ENCODE measurements at regions not wholly inside any gene's neighbourhood (a gene's known extent, or its start where the extent isn't known, plus 50 kb on each side); places are given as distances from the start of the nearest gene placed in this dataset.
"Not testable (repeated sequence)": the region's sequence is repeated elsewhere in the genome, so short reads cannot be mapped to it uniquely, and the experiment has no call there.

DNA sequence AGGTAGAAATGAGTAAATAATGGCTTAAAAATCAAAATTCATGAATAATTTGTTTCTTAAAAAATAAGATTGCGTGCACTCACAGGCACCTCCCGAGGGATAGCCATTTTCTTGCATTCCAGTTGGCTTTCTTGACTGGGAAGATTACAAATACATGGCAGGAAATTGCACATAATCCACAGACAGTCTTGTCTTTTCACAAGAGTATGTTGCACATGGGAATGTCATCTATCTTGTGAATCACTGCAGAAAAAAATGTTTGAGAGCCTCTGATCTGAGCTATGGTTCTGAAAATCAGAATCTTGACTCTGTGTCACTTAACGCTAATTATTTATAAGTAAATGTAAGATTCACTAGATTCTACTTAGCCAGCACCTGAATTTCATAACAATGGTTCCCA is 74.1 kb upstream of the PRKG1 start:
- DNase-seq, result no peak

DNA sequence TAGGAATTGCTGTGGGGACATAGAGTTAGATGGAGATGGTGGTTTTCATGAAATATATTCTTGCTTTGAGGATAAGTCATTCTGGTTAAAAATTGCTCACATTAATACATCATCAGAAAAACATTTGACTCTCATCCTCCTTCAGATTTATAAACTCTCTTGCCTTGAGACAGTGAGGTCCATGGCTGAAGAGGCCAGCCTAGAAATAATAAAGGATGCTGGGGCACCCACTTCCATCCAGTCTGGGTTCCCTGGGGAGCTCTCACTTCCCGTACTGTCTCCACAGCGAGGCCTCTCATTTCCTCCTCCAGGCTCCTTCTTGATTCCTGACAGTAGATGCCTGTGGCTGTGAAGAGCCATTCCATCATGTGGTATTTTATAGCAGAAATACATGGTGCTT is 73.3 kb upstream of the PRKG1 start:
- no peak for DNase-seq

DNA sequence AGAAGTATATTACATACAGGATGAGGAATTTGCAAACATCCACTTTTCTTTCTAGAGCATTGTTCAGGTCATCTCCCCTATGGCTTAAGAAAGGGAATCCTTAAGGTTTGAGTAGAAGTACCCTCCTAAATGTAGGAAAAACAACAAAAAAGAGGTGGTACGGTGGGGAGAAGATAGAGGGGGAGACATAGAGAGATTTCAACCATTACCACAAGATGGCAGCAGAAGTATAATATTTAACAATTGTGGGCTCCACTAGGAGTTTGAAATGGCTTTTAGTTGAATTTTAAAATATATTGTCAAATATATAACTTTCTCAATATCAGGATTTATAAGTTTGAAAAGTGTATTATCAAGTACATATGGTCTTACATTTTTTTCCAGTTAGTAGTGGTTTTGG is 72.7 kb upstream of the PRKG1 start:
- peak; percentile 16 for DNase-seq

DNA sequence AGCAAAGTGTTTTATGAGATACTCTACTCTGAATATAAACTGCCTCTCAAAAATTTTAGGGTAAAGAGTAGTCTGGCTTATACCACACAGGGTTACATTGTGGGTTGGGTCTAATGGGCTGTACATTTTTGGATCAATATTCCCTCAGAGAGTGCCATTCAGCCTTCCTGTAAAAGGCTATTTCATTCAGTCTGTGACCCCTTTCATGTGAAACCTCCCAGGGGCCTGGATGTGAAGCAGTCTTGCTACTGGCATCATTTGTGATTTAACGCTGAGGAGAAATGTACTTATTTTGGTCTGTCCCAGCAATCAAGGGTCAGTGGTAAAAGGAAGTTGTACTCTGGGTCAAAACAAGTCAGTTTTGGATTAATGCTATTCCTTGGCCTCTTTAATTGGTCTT is 71.8 kb upstream of the PRKG1 start:
- DNase-seq, result no peak

- DNase-seq, result no peak
These were observed 69.5 kb upstream of the PRKG1 start for GRCh38 chr10:51004776-51005175.

DNA sequence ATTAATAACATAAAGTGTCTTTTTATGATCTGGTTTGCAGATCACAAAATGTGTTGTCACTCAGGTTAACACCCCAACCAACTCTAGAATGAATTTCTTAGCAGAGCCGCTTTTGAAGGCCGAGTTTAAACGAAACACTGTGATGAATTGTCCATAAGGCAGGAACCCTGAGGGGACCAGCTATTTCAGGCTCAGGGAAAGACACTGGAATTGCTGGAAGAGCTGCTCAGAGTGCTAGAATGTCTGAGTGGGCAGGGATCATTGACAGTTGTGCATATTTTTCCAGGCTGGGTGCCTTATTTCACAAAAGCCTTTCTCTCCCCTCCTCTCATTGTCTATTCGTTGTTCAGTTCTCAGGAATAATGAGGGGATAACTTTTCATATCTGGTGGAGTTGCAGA is 68.7 kb upstream of the PRKG1 start:
- DNase-seq, result no peak

- DNase-seq, result no peak
These were observed 67.6 kb upstream of the PRKG1 start for GRCh38 chr10:51006686-51007085.

DNA sequence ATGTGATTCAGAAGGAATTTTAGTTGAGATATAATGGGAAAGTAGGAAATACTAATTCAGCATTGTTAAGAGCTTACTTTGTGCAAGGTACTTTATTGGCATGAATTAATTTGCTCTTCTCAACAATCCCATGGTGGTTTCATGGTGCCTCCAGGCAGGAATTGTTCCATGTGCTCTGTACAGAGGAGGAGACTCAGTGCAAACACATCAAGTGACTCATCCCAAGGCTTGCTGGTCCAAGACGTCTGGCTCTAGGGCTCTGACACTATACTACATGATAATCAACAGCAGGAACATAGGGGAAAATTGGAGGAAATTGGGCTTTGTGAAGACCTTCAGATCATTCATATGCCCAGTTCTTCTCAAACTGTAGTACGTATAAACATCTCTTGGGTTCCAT is 66.5 kb upstream of the PRKG1 start:
- no peak for DNase-seq

DNA sequence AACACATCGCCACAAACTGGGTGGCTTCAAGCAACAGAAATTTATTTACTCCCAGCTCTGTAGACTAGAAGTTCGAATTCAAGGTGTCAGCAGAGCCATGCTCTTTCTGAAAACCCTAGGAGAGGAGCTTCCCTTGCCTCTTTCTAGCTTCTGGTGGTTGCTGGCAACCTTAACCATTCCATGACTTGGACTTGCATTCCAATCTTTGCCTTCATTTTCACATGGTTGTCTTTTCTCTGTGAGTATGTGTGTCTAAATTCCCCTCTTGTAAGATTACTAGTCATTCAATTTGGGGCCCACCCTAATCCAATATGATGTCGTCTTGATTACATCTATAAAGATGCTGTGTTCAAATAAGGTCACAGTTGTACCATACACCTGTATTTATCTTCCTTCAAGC is 65.9 kb upstream of the PRKG1 start:
- DNase-seq, result no peak

GRCh38 chr10:51010977-51011376 is 63.3 kb upstream of the PRKG1 start:
- DNase-seq, result peak; percentile 18

GRCh38 chr10:51012073-51012472 is 62.2 kb upstream of the PRKG1 start:
- no peak for DNase-seq

DNA sequence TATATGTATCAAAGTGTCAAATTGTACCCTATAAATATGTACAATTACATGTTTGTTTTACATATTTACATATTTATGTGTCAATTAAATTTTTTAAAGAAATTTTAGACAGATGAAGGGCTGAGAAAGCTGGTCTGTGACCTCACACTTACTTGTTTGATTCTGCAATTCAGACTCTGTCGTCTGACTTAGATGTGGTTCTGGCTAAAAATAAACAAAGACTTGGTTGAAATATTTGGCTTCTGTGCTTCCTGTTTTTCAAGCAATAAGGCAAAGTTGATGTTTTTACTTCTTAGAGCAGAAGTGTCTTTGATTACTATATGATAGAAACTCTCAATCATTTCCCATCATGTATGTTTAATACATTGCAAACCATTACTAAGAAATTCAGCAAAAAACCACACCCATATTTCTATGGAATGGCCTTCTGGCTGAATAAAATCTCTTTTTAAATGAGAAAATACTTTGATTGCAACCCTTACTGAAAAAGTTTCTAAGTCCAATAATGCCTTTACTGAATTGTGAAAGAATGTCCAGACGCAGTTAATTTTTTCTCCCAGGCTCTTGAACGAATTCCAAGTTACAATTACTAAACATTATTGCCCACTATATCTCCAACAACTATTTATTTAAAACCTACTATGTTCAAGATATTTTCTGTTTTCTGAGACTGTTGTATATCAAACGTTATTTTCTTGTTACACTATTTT is 59.5 kb upstream of the PRKG1 start:
- no peak for DNase-seq

GRCh38 chr10:51015390-51015754 is 58.9 kb upstream of the PRKG1 start:
- DNase-seq, result not testable (repeated sequence)

- DNase-seq, result no peak
These were observed 54.1 kb upstream of the PRKG1 start for GRCh38 chr10:51020200-51020599.

GRCh38 chr10:51022933-51023585 is 51.2 kb upstream of the PRKG1 start:
- DNase-seq, result no peak

GRCh38 chr10:51023636-51024035 is 50.7 kb upstream of the PRKG1 start:
- DNase-seq, result no peak
